Stomach (tissue), 4 donors: ENCODE measurements at regions not wholly inside any gene's neighbourhood (a gene's known extent, or its start where the extent isn't known, plus 50 kb on each side); places are given as distances from the start of the nearest gene placed in this dataset.
"Not testable (repeated sequence)": the region's sequence is repeated elsewhere in the genome, so short reads cannot be mapped to it uniquely, and the experiment has no call there.

Experiments used
- CTCF ChIP-seq, 7 experiments: fragments of 450-650 bp in 4 of 7; fragments of 200-600 bp in 3 of 7; sonication (generic) in 3 of 7; IDR thresholded peaks; one replicate each; pipeline ENCODE4 v1.5.1; 2016 to 2019; ENCODE audit warnings: antibody characterized with exemption in 7 of 7, control low read depth in 2 of 7, mild to moderate bottlenecking in 1 of 7
- EP300 ChIP-seq: sonication (generic); formaldehyde crosslinking; IDR thresholded peaks from one replicate; pipeline ENCODE4 v1.6.1; 2017; ENCODE audit warnings: antibody characterized with exemption
- POLR2A ChIP-seq, 4 donors: fragments of 450-650 bp; IDR thresholded peaks; one replicate each; pipeline ENCODE4 v1.6.1; 2016; ENCODE audit warnings: antibody characterized with exemption in 4 of 4, control low read depth in 2 of 4, mild to moderate bottlenecking in 1 of 4, moderate library complexity in 1 of 4
- POLR2AphosphoS5 ChIP-seq, 3 donors: sonication (generic); formaldehyde crosslinking; IDR thresholded peaks; one replicate each; pipeline ENCODE4 v1.6.1; 2016; ENCODE audit warnings: antibody characterized with exemption in 3 of 3

DNA sequence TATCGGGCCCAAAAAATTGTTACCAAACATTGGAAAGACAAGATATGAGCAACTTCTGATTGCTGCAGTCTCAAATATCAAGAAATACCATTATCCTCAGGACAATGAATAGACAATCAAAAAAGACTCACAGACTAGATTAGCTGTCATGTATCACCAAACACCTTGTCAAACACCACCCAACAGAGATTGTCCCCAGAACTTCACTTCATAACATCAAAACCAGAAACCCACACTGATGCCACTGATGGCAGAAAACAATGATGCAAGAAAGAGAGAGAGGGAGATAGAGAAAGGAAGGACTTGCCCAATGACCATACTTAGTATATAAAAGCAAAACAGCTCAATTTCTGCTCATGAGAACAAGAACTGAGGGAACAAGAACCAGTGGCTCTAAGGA is 56.0 kb upstream of the PPIAL4F start:
- not testable (repeated sequence) for TF ChIP-seq POLR2A (IDR thresholded peaks at IDR 0.05); CTCF (IDR thresholded peaks at IDR 0.05); EP300; POLR2AphosphoS5 (IDR thresholded peaks at IDR 0.05)
